NCI-H2196 (cell line): ENCODE measurements at regions not wholly inside any gene's neighbourhood (a gene's known extent, or its start where the extent isn't known, plus 50 kb on each side); places are given as distances from the start of the nearest gene placed in this dataset.
A peak's percentile ranks its signal among the peaks of the same experiment; 100 is the strongest.

ENCODE experiments used
- DNase-seq: peaks from one replicate; lab custom pipeline; 2025; ENCODE audit not compliant: unreplicated experiment; lab: John Stamatoyannopoulos, UW

DNA sequence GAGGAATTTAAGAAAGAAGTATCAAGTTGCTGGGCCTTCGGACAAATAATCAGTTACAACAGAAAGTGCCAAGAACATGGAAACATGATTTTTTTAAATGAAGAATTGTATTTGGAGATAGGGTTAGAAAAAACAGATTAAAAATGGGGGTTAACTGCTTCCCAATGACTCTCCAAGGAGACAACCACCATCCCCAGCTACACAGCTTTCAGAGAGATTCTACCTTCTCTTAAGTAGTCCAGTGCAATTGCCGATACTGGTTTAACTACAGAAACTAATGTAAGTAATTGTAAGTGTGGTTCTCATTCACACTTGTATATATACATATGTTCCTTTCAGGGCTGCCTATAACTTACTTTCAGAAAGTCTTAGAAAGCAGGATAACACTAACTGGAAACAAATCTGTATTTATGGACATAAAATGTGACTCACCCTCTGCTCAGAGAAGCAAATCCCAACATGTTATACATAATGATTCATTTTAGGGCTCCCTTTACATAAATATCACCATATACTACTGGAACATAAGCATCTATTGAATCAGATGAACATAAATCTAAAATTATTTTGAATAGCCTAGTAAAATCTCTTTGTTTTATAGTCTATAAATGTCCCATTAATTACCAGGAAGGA lies 248.9 kb upstream of the UGT8 start:
- no peak for DNase-seq

DNA sequence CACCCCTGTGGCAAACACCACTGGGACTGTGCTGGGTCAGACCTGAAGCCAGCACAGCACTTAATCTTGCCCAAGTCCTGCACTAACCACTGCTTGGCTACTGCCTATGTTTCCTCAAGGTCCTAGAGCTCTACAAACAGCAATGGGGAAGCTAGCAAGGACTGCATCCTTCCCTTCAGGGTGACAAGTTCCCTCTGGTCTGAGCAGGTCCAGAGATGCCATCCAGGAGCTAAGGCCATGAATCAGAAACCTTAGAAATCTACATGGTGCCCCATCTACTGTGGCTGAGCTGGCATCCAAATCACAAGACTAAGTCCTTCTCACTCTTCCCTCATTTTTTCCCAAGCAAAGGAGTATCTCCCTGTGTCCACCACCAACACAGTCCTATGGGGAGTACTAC lies 239.7 kb upstream of the UGT8 start:
- DNase-seq, result no peak

DNA sequence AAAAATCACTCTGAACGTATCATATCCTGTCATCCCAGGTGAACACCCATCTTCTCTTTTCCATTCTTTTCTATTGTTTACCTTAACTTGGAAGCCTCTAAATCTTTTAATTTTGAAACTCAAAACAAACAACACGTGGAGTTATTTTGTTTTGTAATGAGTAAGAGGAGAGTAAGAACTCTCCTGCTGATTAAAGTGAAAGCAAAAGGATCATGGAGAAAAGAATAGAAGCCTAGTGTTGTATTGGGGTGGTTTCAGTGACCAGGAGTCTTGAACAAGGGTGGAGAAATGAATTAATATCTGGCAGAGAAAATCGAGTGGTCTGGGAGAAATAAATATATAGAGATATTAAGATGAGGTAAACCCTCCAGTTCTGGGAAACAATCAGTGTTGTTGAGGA lies 237.4 kb upstream of the UGT8 start:
- no peak for DNase-seq

DNA sequence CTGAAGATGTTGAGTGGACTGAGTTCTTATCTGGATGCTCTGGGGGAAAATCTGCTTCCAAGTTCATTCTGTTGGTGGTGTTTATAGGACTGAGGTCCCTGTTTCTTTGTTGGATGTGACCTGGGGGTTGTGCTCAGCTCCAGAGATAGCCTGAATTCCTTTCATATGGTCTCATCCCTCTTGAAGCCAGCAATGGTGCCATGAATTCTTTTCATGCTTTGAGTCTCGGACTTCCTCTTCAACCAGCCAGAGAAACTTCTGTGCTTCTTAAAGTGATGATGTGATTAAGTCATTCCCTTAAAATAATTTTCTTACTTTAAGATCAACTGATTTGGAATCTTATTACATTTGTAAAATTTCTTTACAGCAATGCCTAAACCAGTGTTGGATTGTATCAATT lies 233.8 kb upstream of the UGT8 start:
- no peak for DNase-seq

DNA sequence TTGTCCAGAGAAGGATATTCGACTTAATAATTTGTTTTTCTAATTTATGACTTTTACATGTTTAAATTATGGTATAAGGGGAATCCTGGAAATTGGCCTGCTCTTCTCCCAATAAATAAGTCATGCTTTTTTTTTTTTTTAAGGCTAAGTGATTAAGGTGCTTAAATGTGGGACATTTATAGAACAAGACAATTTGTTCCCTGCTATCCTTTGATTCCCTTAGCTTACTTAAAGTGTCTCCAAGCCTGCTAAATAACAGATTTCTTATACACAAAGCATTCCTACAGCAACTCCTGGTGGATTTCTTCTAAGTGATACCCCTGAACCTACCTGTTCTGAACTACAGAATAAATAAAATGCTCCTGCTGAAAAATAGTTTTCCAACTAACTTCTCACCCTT lies 233.0 kb upstream of the UGT8 start:
- no peak for DNase-seq

DNA sequence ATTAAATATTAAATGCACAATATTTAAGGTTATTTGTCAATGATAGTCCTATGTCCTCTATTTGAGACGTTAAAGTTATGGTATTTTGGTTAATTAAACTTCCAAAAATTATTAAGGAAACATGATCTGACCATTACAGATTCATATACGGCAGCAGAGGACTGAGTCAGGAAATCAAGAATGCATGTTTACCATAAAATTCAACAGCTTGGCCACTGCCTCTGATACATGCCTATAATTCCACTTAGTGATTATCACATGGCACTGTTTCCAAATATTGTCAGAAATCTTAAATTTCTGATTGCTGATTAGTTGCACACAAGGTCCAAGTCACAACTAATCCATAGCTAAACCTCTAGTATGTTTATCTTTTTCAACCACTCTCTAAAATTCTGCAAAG lies 232.2 kb upstream of the UGT8 start:
- no peak for DNase-seq

DNA sequence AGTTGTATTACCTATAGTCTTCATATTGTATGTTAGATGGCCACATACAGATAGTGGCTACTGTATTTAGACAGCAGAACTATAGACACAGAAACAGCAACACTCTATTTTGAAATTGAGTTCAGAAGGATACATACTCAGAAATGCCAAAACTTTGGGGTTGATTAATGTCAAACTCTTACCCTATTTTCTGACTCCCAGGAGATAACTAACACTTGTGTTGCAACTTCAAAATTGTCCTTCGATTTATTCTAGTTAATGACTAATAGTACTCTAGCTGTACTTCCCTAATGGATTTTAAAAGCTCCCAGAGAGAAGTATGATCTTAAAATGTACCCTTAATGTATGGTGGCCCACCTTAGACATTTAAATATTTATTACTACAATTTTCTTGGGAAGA lies 229.9 kb upstream of the UGT8 start:
- DNase-seq, result no peak

DNA sequence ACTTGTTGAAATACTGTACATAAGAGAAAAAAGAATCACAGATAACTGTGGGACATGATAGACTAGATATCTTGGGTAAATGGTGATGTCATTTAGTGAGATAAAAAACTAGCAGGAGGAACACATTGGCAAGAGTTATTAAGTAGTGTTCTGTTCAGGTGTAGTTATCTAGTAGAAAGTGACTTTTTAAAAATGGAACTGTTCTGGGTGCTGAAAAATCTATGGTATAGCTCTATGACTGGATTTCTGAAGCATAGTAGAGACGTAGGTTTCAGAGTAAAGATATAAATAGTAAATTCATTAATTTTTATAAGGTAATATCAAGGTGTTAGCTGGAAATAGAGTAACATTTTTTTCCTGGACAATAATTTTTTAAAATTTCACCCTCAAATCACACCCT lies 225.1 kb upstream of the UGT8 start:
- DNase-seq, result no peak

DNA sequence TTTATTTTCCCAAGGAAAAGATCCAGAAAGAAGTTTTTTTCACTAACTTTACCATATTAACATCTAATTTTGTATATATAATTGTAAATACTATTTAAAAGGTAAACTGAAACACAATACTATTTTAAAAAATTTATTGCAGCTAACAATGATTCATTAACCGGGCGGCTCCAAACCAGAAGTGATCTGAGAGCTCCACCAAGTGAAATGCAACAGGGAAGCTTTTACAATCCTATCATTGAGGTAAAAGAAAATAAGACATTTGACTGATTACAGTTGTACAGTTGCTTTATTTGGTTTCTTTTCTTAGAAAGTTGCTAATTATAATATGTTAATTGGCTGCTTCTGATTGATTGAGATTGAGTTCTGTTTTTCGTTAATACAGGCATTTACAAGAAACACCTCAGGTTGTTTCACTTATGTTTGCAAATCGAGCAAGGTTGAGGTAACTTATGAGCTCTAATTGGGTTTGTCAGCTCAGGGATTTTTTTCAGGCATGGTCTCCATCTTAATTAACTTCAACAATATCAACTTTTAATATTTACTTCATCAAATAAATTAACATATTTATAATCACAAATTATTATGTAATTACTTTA lies 220.2 kb upstream of the UGT8 start:
- peak; percentile 13 for DNase-seq

DNA sequence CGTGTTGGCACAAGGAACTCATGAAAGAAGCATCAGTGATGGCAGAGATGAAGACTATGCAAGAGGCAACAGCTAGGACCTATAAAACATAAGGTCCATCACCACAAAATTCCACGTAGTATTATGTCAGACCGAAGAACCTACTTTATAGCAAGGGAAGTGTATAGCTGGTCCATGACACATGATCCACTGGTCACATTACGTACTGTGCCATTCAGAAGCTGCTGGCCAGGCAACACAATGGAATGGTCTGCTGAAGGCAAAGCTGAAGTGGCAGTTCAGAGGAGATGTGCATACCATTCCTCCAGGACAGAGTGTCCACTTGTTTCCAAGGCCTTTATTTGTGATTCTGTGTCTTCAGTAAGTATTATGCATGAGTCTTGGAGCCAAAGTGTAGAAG lies 215.5 kb upstream of the UGT8 start:
- no peak for DNase-seq

DNA sequence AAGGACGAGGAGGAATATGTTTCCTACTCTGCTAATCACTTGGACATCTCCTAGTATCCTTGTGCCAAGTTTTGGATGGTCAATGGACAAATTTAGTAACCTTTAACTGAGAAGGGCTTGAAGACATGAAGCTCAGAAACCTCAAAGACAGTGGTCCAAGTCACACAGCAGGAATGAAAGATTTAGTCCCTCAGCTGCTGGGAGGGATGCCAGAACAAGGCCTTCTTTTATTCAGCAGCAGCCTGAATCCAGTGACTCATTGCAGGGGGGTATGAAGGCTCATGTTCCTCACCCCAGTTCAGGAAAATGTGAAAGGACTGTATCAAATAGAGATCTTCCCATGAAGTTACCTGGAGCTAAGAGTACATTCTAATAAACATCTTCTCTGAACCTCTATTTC lies 214.9 kb upstream of the UGT8 start:
- peak; percentile 13 for DNase-seq

DNA sequence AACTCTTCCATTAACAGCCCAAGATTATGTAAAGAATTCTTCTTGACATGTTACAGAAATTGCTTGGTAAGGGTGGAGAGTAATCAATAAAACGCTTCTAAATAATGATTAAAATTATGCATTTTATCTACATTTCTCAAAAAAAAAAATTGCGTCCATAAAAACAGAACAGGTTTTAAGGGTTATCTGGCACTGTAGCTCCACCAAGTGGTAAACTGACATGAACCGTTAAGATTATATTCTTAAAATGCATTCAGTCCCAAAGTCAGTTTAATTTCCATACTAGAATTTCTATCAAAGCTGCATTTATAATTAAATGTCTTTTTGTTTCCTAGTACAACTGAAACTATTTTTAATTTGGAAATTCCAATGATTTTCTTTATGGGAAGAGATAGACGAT lies 214.0 kb upstream of the UGT8 start:
- peak; percentile 17 for DNase-seq

DNA sequence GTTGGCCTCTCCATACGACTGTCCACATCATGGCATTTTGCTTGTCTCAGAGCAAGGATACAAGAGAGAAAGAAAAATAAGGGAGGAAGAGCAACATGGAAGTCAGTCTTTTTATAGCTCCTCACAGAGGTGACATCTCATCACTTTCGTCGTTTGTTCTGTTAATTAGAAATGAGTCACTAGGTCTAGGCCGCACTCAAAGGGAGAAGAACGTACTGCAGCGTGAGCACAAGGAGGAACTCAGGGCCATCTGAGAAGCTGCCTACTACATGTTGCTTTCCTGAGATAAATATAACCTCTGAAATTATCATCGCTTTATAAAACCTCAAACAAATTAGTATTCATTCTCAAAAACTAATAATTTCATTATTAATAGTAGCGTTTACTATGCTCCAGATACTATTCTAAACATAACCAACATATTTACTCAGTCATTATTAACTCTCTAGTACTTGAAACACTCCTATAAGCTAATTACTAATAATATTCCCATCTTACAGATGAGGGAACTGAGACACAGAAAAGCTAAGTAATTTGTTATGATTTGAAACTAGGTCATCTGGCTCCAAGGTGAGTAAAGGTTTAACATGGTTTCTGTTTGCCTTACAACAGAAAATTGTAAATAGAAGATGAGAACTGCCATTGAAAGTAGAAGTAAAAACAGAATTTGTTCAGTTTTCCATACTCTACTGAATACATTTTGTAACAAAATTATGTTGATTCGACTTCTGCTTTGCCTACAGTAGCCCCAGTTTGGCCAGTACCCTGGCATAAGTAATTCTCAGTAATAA lies 213.2 kb upstream of the UGT8 start:
- no peak for DNase-seq

DNA sequence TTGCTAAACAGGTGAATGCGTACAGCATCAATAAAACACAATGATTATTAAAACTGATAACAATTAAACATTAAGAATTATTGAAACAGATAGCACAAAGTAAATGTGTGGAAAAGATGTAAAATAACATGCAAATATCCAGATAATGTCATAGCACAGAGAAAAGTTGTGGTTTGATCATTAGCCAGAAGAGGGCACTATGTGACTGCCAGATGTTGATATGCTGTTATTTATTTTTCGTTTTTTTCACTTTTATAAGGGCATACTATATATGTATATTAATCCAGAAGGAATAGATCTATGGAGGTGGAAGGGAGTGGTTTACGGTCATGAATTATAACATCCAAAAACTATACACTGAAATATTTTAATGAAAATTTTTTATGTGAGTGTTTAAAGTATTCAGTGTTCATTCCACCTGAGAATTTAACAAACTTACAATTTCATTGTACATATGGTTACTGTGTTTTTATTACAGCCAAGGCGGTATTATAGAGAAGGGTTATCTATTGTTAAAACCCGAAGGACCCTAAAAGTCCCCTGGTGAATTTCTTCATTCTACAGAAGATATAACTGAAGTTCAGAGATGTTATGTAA lies 211.9 kb upstream of the UGT8 start:
- no peak for DNase-seq

DNA sequence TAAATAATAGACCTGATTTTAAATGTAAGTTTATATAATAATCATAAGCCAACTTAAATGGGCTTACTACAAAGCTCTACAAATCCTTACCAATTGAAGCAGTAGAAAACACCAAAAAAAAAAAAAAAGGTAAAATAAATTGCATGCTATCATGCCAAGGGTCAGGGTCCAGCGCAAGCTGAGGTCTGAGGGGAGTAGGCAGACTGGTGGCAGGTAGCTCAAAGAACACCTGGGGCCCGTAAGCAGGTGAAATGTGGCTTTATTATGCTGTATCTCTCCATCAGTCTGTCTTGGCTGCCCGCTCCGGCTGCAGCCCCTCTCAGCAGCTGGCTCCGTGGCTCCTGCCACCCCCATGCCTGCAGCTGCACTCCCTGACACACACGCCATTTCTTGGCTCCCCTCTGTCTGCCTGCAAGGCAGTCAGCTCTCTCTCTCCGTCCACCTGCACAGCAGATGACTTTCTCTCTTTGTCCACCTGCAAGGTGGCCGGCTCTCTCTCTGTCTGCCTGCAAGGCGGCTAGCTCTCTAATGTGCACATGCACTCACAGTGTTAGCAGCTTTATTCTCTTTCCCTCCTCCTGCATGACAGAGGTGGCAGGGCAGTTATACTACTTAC lies 209.4 kb upstream of the UGT8 start:
- no peak for DNase-seq

DNA sequence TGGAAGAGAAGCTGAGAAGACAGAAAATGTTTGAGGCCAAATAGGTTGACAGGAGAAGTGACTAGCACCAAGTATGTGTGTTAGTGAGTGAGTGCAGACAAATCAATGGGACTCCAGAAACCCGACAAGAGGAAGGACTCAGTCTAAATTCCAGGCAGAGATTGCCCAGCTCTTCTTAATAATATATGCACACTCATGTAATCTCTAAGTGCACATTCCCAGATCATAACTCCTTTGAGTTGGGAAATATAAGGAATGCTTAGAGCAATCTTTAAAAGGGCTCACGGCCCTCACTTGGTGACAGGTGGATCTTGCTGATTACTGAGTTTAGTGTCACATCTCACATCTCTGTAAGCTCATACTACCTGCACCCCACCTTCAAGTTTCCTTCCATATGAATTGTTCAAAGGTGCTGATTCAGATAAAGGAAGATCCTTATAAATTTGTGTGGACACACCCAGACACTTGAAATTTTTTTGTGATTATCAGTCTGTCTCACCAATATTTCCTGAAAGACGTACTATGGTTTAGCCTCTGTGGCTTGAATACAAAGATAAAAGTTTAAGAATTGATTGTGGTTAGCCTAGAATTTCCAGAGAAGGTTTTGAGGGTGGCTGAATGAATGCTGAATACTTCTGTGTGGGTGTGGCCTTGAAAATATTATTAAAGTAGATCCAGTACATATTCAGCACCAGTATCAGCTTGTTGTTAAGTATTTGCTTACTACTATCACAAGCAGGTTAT lies 205.1 kb upstream of the UGT8 start:
- no peak for DNase-seq

DNA sequence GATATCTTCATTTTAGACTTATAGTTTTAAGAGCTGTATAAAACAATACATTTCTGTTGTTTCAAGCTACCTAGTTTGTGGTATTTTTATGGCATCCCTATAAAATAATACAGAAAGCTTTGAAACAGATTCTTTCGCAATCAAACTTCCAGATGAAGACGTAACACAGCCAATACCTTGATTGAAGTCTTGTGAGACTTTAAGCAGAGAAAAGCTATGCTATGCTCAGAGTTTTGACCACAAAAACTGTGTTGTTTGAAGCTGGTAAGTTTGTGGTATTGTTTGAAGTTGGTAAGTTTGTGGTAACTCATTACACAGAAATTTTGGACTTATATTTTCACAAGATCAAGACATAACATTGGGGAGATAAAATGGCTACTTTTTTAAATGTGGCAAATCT lies 201.8 kb upstream of the UGT8 start:
- DNase-seq, result no peak

DNA sequence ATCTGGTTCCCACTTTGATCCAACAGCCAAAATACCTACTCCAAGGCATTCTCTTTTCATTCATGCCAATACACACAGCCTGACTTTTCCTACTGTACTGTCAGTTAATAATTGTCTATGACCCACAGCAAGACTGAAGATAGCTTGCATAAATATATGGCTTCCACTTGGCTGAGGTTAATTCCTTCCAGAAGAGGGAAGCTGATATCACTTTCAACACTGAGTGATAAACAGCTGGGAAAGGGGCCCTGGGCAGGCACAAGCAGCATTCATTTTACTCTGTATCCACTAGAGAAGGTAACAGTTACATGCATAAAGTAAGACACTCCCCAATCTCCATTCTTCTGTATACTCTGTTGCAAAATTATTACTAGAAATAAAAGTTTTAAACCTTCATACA lies 200.2 kb upstream of the UGT8 start:
- no peak for DNase-seq

DNA sequence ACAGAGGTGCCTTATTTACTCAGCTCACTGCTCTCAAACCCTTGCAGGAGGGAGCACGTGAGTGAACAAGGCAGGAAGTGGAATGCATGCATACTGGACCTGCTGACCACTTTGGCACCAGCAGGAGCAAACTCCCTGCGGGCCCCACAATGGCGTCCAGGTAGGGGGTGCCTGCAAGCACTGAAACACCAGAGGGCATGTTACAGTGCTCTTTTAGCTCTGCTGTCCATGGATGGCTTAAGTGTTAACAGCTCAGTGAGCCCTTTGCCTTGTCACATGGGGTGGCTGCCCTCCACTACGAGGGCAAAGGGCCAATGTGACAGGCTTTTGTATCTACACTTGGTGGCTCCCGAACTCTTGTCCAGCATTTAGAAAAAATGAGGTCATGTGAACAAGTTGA lies 199.5 kb upstream of the UGT8 start:
- DNase-seq, result no peak

DNA sequence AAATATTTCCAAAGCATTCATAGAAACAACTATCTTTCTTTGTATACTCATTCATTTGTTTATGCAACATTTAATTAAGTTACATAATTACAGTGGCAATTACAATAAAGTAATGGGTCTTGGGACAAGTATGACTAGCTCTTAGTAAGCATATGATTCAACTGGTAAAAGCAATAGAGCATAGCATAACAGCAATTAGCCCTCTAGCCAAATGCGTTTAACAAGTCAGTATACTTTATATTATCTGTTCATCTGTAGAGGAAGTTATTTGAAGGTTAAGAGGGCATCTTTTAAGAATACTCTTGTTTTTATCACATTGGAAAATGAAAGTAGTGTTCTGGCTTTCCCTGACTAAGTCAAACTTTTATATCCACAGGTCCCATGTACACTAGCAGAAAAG lies 198.1 kb upstream of the UGT8 start:
- DNase-seq, result no peak

DNA sequence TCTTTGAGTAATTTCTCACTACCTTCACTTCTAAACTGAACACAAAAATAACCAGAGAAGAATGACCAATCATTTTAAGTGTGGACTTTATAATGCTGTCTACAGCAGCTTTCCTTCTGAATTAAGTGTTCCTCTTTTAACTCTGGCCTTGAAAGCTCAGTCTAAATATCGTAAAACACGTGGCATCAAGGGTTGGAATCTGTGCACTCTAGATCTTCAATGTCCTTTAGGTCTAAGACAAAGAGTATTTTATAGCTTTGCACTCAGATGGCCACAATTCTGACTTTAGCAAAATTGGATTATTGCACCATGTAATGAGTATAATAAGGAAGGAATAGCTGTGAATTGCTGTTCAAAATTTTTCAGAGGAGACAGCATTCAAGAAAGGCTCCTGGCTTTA lies 197.1 kb upstream of the UGT8 start:
- DNase-seq, result no peak
